ENCODE measurements at regions not wholly inside any gene's neighbourhood (a gene's known extent, or its start where the extent isn't known, plus 50 kb on each side); places are given as distances from the start of the nearest gene placed in this dataset.

DNA sequence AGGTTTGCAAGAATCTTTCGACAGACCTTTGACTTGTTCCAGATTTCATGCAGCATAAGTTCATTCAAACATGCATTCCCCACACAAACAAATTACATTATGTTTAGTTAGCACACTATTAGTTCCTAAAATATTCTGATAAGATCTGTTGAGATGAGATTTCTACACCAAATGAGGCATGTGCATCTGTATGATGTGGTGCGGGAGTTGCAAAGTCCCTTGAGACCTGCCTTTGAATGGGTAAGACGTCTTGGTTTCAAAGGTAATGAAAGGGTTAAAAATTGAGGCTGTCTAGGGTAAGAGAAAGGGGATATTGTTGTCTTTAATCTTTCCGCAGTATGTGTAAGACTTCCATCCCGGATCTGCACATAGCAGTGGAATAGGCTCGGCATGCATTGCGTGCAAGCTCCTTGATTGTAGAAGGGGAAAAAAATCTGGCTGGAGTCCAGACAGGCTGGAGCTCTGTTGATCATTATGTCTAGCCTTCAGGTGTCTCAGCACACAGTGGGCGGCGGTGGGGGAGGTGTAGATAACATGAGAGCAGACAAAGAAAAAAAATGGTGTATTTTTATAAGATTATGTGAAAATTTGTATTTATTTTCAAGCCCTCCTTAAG, 296.6 kb downstream of the PTPRC start:
- no peak for DNase-seq (ENCODE audit: extremely low spot score in 2 of 2)
- no peaks in the 10 kb centered on the region for H3K27me3 ChIP-seq
- H3K4me3 ChIP-seq = peak overlapping the region; percentile 31 to 44
- H3K9me3 ChIP-seq = no peaks in the 10 kb centered on the region
- no peaks in the 10 kb centered on the region for H3K36me3 ChIP-seq
- intact Hi-C loops (cut with DNase I) = no loop called here
- H3K4me1 ChIP-seq = peaks cover 9% of the 10 kb centered on the region
- no peak for TF ChIP-seq POLR2A (IDR thresholded peaks at IDR 0.05)
- TF ChIP-seq, protein P1, sequence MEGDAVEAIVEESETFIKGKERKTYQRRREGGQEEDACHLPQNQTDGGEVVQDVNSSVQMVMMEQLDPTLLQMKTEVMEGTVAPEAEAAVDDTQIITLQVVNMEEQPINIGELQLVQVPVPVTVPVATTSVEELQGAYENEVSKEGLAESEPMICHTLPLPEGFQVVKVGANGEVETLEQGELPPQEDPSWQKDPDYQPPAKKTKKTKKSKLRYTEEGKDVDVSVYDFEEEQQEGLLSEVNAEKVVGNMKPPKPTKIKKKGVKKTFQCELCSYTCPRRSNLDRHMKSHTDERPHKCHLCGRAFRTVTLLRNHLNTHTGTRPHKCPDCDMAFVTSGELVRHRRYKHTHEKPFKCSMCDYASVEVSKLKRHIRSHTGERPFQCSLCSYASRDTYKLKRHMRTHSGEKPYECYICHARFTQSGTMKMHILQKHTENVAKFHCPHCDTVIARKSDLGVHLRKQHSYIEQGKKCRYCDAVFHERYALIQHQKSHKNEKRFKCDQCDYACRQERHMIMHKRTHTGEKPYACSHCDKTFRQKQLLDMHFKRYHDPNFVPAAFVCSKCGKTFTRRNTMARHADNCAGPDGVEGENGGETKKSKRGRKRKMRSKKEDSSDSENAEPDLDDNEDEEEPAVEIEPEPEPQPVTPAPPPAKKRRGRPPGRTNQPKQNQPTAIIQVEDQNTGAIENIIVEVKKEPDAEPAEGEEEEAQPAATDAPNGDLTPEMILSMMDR (IDR thresholded peaks at IDR 0.05) = no peak
- TF ChIP-seq POLR2AphosphoS5 (IDR thresholded peaks at IDR 0.05; ENCODE audit: insufficient read depth in 1 of 2, low read depth in 1 of 2) = peak in 1 of 2 donors; percentile 36
- peak overlapping the region; percentile 42 for H3K27ac ChIP-seq

DNA sequence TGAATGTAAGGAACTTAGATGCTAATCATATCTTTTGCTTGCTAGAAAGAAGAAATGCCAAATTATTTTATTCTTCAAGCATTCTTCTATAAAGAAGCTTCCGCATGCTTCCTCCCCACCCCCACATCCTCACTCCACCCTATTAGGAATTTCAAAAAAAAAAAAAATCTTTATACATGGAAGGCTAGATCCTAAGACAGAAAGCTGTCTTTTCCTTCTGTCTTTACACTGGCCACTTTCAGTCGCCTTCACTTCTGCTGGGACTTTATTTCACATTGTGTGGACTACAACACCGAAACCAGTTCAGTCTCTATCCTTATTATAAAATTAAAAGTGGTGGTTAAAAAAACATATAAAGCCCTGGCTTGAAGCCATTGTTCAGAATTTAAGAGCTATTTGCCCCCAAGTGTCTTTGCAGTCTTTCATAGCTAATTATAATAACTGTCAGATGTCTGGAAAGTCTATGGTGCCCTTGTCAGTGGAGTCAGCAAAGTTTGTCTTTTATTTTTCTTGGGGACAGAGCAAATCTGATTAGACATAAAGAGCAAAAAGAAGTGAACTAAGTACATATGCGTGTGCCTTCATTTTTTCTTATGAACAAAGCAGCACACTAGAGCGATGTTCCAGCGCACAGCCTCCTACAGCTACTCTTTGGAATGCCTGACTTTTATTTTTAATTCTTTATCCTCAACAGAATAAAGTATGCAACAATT, 297.7 kb downstream of the PTPRC start:
- Histone ChIP-seq H3K27me3 (no peaks in the 10 kb centered on the region), H3K4me3 (peak overlapping the region; percentile 44 to 47), H3K36me3 (no peaks in the 10 kb centered on the region), H3K9me3 (no peaks in the 10 kb centered on the region), H3K4me1 (peaks cover 9% of the 10 kb centered on the region), H3K27ac (peak overlapping the region; percentile 27)
- TF ChIP-seq POLR2AphosphoS5 (IDR thresholded peaks at IDR 0.05; ENCODE audit: insufficient read depth in 1 of 2, low read depth in 1 of 2) (no peak), POLR2A (IDR thresholded peaks at IDR 0.05) (no peak)
- TF ChIP-seq, protein P1 (IDR thresholded peaks at IDR 0.05) = no peak
- intact Hi-C loops (cut with DNase I) = no loop called here
- DNase-seq (ENCODE audit: extremely low spot score in 2 of 2) = no peak

DNA sequence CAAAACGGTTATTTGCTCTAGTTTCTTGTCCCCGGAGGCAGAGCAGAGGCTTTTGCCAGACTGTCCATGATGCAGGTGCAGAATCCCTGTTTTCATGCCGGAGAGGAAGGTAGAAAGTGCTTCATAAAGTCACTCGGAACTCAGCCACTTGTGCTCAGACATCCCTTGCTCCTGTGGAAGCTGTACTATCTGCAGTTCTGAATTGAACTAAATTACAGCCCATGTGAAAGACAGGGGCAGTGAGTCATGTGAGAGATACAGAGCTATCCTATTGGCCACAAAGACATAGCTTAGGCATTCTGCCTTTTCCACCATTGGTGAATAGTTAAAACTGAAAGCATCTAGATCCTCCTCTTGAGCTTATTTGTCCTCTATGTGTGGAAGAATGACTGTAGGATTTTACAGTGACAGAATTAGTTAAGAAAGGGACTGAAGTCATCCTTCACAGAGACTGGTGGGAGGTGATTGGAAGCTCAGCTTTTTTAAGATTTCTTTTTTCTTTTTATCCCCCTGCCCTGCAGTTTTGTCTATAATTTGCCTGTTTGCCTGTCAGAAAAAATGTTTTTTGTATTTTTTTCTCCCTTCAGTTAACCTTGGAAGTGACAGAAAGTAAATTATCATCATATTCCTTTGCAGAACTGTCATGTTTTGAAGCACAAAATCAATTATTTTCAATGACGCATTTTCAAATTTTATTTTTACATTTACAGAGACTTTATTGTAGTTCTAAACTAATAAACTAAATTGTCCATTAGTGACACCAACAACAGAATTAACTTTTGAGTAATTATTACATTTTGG, 298.6 kb downstream of the PTPRC start:
- intact Hi-C loops (cut with DNase I) = no loop called here
- Histone ChIP-seq H3K27me3 (no peaks in the 10 kb centered on the region), H3K27ac (peak overlapping the region; percentile 27), H3K9me3 (no peaks in the 10 kb centered on the region), H3K4me1 (peaks cover 9% of the 10 kb centered on the region), H3K4me3 (peak overlapping the region; percentile 44 to 47), H3K36me3 (no peaks in the 10 kb centered on the region)
- TF ChIP-seq POLR2AphosphoS5 (IDR thresholded peaks at IDR 0.05; ENCODE audit: insufficient read depth in 1 of 2, low read depth in 1 of 2) (peak in 1 of 2 donors; percentile 57), POLR2A (IDR thresholded peaks at IDR 0.05) (peak in 1 of 2 donors; percentile 49)
- TF ChIP-seq, protein P1 (IDR thresholded peaks at IDR 0.05) = no peak
- no peak for DNase-seq (ENCODE audit: extremely low spot score in 2 of 2)

DNA sequence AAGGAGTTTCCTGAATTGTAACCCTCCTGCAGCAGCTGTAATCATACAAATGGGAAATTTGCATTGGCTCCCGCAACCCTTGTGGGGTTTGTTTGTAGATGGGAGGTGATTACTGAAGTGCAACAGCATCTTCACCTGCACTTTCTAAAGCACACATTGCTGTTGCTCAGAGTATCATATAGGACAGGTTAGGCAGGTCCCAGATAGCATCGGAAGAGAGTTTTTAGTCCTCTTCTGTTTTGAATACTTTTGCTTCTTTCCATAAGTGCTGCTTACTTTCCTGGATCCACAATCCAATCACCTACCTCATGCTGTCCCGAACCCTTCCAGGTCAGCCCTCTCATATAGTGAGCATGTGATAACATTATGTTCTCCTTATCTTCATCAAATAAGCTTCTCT, 300.4 kb downstream of the PTPRC start:
- no peak for TF ChIP-seq POLR2A (IDR thresholded peaks at IDR 0.05)
- TF ChIP-seq, protein P1 (IDR thresholded peaks at IDR 0.05) = no peak
- no peak for TF ChIP-seq POLR2AphosphoS5 (IDR thresholded peaks at IDR 0.05; ENCODE audit: insufficient read depth in 1 of 2, low read depth in 1 of 2)
- no peaks in the 10 kb centered on the region for H3K27me3 ChIP-seq
- H3K4me1 ChIP-seq = peaks cover 9% of the 10 kb centered on the region
- DNase-seq (ENCODE audit: extremely low spot score in 2 of 2) = no peak
- no peaks in the 10 kb centered on the region for H3K9me3 ChIP-seq
- intact Hi-C loops (cut with DNase I) = no loop called here
- no peak overlapping the region for H3K27ac ChIP-seq
- no peaks in the 10 kb centered on the region for H3K36me3 ChIP-seq
- no peak overlapping the region for H3K4me3 ChIP-seq

Measured in vagina (tissue), 2 donors.